ENCODE measurements at regions not wholly inside any gene's neighbourhood (a gene's known extent, or its start where the extent isn't known, plus 50 kb on each side); places are given as distances from the start of the nearest gene placed in this dataset.

GRCh38 chr15:25613134-25613533 lies 174.3 kb upstream of the UBE3A start:
- Histone ChIP-seq H2BK120ac (replicated peaks; ENCODE audit: low read depth, low read length) (no peak overlapping the region), H3K4me1 (replicated peaks in 1 of 4; ENCODE audit: control insufficient read depth in 3 of 4, insufficient read depth in 4 of 4, low read length in 3 of 4) (no peaks in the 10 kb centered on the region; a peak in 1 of 7 replicates), H3K23me2 (ENCODE audit: low read depth, low read length) (no peaks in the 10 kb centered on the region), H3K4me3 (ENCODE audit: extremely low read depth in 1 of 4, insufficient read depth in 2 of 4, low read depth in 3 of 4, low read length in 4 of 4) (no peak overlapping the region), H2BK20ac (ENCODE audit: low read length) (no peak overlapping the region), H3K79me2 (ENCODE audit: control insufficient read depth in 1 of 2, insufficient read depth in 2 of 2, low read length in 2 of 2) (no peaks in the 10 kb centered on the region), H3K4me2 (ENCODE audit: insufficient read depth in 1 of 2, low read depth in 2 of 2, low read length in 2 of 2) (no peak overlapping the region), H3K27ac (ENCODE audit: low read depth, low read length) (no peak overlapping the region), H2AK5ac (ENCODE audit: low read depth, low read length) (no peak overlapping the region), H4K20me1 (replicated peaks in 1 of 2; ENCODE audit: control insufficient read depth in 1 of 2, insufficient read depth in 2 of 2, low read length in 2 of 2) (no peaks in the 10 kb centered on the region), H4K5ac (ENCODE audit: insufficient read length, low read depth, low read length) (no peak overlapping the region), H3K9ac (replicated peaks in 1 of 4; ENCODE audit: extremely low read depth in 1 of 4, low read depth in 3 of 4, low read length in 3 of 4) (no peak overlapping the region), H2BK5ac (ENCODE audit: low read depth, low read length) (no peak overlapping the region), H3K9me3 (ENCODE audit: insufficient read depth in 2 of 2, low read depth in 1 of 2, low read length in 1 of 2) (no peaks in the 10 kb centered on the region), H3K56ac (replicated peaks; ENCODE audit: insufficient read length, low read depth, low read length) (no peak overlapping the region), H2BK12ac (ENCODE audit: low read depth, low read length) (no peak overlapping the region), H2BK15ac (ENCODE audit: low read length) (no peak overlapping the region), H3K27me3 (replicated peaks in 1 of 4; ENCODE audit: control insufficient read depth in 3 of 4, extremely low read depth in 1 of 4, insufficient read depth in 3 of 4, low read length in 3 of 4) (no peaks in the 10 kb centered on the region), H3K23ac (ENCODE audit: insufficient read length) (no peak overlapping the region), H3K36me3 (ENCODE audit: control insufficient read depth in 2 of 4, insufficient read depth in 4 of 4, low read length in 3 of 4) (no peaks in the 10 kb centered on the region), H4K91ac (replicated peaks; ENCODE audit: insufficient read length, low read length) (no peak overlapping the region), H2AFZ (ENCODE audit: low read length) (no peak overlapping the region), H3K18ac (ENCODE audit: extremely low read depth, low read length) (no peak overlapping the region), H3K14ac (ENCODE audit: insufficient read length) (no peak overlapping the region), H3K79me1 (ENCODE audit: low read depth, low read length) (no peaks in the 10 kb centered on the region), H3K4ac (replicated peaks; ENCODE audit: insufficient read length, low read depth, low read length) (no peak overlapping the region), H4K8ac (ENCODE audit: extremely low read depth, insufficient read depth, low read length) (no peak overlapping the region)
- WGBS, 2 experiments (ENCODE audit: extremely low coverage in 1 of 2, insufficient coverage in 1 of 2, insufficient read length in 1 of 2, insufficient replicate concordance in 2 of 2, low coverage in 1 of 2, low lambda C conversion rate in 2 of 2, missing lambda C conversion rate in 1 of 2): 90% methylated on average over 9 of the region's 9 CpGs; no CpG with 5 or more reads in 1 of the 2 experiments
- FAIRE-seq: no peak
- CTCF ChIA-PET (ENCODE audit: partially characterized antibody): interaction anchor here (0.7 kb wide), 1 partner anchor 76 kb away, joined by 3 read pairs; no protein-coding TSS in a partner anchor
- no peak for DNase-seq (ENCODE audit: low read depth in 1 of 2, low spot score in 2 of 2)
- POLR2A ChIA-PET (ENCODE audit: partially characterized antibody): no interaction called here
- TF ChIP-seq TAF1 (IDR thresholded peaks at IDR 0.05; ENCODE audit: low read depth, low read length): no peak
- no peak for TF ChIP-seq CBX8 (IDR thresholded peaks at IDR 0.05; ENCODE audit: borderline replicate concordance, low read depth, low read length)
- no peak for TF ChIP-seq JUN (IDR thresholded peaks at IDR 0.05; ENCODE audit: low read depth, low read length)
- no peak for TF ChIP-seq MAFK (IDR thresholded peaks at IDR 0.05; ENCODE audit: low read depth, low read length)
- TF ChIP-seq CHD2 (IDR thresholded peaks at IDR 0.05; ENCODE audit: low read length): no peak
- no peak for TF ChIP-seq POLR2A (IDR thresholded peaks at IDR 0.05; ENCODE audit: control extremely low read depth in 1 of 2, low read depth in 2 of 2, low read length in 2 of 2)
- no peak for TF ChIP-seq E2F6 (IDR thresholded peaks at IDR 0.05)
- TF ChIP-seq NANOG (IDR thresholded peaks at IDR 0.05; ENCODE audit: insufficient read depth, low read depth, low read length, poor library complexity, severe bottlenecking): no peak
- no peak for TF ChIP-seq HDAC2 (IDR thresholded peaks at IDR 0.05; ENCODE audit: borderline replicate concordance in 1 of 2, low read depth in 2 of 2, low read length in 2 of 2)
- TF ChIP-seq KDM1A (IDR thresholded peaks at IDR 0.05; ENCODE audit: borderline replicate concordance, low read length): no peak
- no peak for TF ChIP-seq BCL11A (IDR thresholded peaks at IDR 0.05; ENCODE audit: low read depth in 2 of 2, low read length in 2 of 2)
- no peak for TF ChIP-seq ZNF274 (IDR thresholded peaks at IDR 0.05; ENCODE audit: borderline replicate concordance, extremely low read depth, low read length)
- no peak for TF ChIP-seq KDM5A (IDR thresholded peaks at IDR 0.05; ENCODE audit: low read length)
- no peak for TF ChIP-seq RXRA (IDR thresholded peaks at IDR 0.05; ENCODE audit: insufficient read depth, low read depth, low read length)
- TF ChIP-seq FOSL1 (IDR thresholded peaks at IDR 0.05; ENCODE audit: insufficient read depth, low read depth, low read length): no peak
